Suppressor macrophage (primary cell): ENCODE measurements at regions not wholly inside any gene's neighbourhood (a gene's known extent, or its start where the extent isn't known, plus 50 kb on each side); places are given as distances from the start of the nearest gene placed in this dataset.
"Not testable (repeated sequence)": the region's sequence is repeated elsewhere in the genome, so short reads cannot be mapped to it uniquely, and the experiment has no call there.

ENCODE experiments used
- DNase-seq, 4 experiments: peaks; one replicate each; pipeline ENCODE4 v3.0.0-alpha.2; 2020 to 2022

DNA sequence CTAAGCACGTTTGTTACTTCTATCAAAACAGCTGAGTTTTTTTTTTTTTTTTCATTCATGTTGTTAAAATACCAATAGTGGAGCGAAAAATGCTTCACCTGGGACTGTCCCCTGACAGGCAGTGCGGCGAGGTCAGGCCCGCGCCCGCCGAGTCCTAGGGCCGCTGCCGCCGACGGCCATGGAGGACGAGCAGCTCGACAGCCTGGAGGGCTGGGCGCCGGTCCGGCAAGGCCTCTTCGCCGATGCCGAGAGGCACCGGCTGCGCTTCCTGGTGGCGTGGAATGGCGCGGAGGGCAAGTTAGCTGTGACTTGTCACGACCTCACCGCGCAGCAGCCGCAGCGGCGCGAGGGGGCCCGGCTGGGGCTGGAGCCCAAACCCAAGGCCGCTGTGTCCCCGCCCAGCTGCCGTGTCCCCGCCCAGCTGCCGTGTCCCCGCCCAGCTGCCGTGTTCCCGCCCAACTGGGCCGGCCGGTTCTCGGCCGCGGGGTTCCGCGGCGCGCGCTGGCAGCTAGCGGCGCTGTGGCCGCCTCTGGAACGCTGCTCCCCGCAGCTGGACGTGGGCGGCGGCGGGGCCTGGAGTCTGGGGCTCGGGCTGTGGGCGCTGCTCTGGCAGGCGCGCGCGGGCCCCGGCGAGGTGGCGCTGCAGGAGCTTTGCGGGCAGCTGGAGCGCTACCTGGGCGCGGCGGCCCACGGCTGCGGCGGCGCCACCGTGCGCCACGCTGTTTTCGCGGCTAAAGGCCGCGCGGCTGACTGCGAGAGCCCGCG, 56.7 kb upstream of the GOLGA8R start:
- not testable (repeated sequence) for DNase-seq

GRCh38 chr15:30471366-30471749, 57.3 kb upstream of the GOLGA8R start:
- DNase-seq = not testable (repeated sequence)

DNA sequence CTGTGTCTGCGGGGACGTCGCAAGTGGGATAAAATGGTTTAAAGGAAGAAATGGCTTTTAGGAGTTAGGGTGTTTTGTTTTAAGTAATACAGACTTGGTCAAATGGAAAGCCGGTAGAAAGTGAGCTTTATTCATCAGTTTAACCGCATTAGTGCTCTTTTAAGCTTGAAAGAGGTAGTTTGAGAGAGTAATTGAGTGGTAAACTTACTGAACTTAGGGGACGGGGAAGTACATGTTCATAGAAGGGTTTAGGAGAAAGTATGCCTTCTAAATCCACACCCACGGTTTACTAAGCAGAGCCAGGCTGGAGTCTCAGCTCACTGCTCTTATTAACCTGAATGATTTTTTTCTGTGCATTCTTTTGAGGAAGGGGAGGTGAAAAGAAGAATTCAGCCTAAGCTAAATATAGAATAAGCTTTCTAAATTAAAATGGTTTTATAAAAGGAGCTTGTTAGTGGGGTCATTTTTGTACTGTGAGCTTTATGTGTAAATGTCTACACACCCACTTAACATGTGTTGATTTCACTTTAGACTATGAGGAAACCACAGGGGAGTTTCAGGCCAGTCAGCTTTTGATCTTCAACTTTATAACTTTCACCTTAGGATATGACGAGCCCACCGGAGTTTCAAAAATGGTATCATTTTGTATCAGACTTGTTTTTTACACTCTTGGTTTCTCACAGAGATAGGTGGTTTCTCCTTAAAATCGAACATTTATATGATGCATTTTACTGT, 57.9 kb upstream of the GOLGA8R start:
- DNase-seq = not testable (repeated sequence)

- DNase-seq = peak; percentile 0 to 41 (median 7)
These were observed 67.0 kb upstream of the GOLGA8Q start for GRCh38 chr15:30484887-30485286.

- peak; percentile 37 to 76 (median 52) for DNase-seq
These were observed 62.6 kb upstream of the GOLGA8Q start for GRCh38 chr15:30489237-30489636.

DNA sequence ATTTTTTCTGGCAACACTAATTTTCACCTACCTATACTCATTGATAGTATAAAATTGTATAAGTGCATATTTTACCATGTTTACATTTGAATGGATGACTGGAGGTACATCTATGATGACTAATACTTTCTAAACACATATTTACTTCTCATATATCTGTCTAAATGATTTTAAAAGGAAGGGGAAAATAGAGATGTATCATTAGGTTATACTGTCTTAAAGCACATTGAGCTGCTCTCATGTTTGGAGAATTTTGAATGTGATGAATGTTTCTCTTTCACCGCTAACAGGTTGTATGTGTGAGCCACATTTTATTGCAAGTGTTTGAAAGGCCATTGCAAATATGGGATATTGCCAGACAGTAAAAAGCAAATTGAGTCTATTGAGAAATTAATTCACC, 61.5 kb upstream of the GOLGA8Q start:
- not testable (repeated sequence) for DNase-seq

DNA sequence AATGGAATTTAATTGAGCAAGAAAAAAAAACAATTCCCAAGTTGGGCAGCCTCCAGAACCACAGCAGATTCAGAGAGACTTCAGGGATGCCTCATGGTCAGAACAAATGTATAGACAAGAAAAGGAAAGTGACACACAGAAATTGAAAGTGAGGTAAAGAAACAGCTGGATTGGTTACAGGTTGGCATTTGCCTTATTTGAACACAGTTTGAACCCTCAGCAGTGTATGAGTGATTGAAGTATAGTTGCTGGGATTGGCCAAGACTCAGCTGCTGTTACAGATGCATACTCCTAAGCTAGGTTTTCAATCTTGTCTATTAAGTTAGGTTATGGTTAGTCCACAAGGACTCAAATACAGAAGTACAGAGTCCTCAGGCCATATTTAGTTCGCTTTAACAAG, 57.9 kb upstream of the GOLGA8Q start:
- not testable (repeated sequence) for DNase-seq

- not testable (repeated sequence) for DNase-seq
These were observed 54.6 kb upstream of the GOLGA8Q start for GRCh38 chr15:30497275-30497674.

- DNase-seq = not testable (repeated sequence)
These were observed 52.6 kb upstream of the GOLGA8Q start for GRCh38 chr15:30499233-30499632.

GRCh38 chr15:30500511-30500910, 51.3 kb upstream of the GOLGA8Q start:
- not testable (repeated sequence) for DNase-seq
